GM12864 (cell line): ENCODE measurements at regions not wholly inside any gene's neighbourhood (a gene's known extent, or its start where the extent isn't known, plus 50 kb on each side); places are given as distances from the start of the nearest gene placed in this dataset.
"Not testable (repeated sequence)": the region's sequence is repeated elsewhere in the genome, so short reads cannot be mapped to it uniquely, and the experiment has no call there.

Source experiments
- DNase-seq: peaks from one replicate; pipeline ENCODE4 v3.0.0-alpha.2; 2011; ENCODE audit warnings: low read depth
- H3K4me3 ChIP-seq: 2 replicates; pipeline ENCODE4 v1.5.1; 2011; ENCODE audit warnings: mild to moderate bottlenecking, low read depth, low read length, control low read depth
- TF ChIP-seq, protein P1 (sequence below): IDR thresholded peaks from 2 replicates; pipeline ENCODE4 v1.5.1; 2011; ENCODE audit warnings: low read depth, mild to moderate bottlenecking, moderate library complexity, low read length, control low read depth, inconsistent platforms; ENCODE audit errors: missing control alignments

DNA sequence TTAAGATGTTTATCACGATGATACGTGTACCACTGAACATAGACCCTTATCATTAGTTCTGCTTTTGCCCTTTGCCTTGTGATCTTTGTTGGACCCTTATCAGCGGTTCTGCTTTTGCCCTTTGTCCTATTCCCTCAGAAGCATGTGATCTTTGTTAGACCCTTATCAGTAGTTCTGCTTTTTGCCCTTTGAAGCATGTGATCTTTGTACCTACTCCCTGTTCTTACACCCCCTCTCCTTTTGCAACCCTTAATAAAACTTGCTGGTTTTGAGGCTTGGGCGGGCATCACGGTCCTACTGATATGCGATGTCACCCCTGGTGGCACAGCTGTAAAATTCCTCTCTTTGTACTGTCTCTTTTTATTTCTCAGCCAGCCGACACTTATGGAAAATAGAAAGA is 117.0 kb downstream of the SDHAF3 start:
- H3K4me3 ChIP-seq, DNase-seq: not testable (repeated sequence)

DNA sequence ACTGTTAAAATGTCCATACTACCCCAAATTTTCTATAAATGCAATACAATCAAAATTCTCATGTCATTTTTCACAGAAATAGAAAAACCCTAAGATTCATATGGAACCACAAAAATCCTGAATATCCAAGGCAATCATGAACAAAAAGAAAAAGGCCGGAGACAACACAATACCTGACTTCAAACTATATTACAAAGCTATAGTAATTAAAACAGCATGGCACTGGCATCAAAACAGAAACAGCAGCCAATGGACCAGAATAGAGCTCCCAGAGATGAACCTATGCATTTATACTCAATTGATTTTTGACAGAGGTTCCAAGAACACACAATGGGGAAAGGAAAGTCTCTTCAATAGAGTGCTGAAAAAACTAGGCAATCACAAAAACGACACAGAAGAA is 128.8 kb downstream of the SDHAF3 start:
- no peak overlapping the region for H3K4me3 ChIP-seq
- DNase-seq = no peak
- TF ChIP-seq, protein P1, sequence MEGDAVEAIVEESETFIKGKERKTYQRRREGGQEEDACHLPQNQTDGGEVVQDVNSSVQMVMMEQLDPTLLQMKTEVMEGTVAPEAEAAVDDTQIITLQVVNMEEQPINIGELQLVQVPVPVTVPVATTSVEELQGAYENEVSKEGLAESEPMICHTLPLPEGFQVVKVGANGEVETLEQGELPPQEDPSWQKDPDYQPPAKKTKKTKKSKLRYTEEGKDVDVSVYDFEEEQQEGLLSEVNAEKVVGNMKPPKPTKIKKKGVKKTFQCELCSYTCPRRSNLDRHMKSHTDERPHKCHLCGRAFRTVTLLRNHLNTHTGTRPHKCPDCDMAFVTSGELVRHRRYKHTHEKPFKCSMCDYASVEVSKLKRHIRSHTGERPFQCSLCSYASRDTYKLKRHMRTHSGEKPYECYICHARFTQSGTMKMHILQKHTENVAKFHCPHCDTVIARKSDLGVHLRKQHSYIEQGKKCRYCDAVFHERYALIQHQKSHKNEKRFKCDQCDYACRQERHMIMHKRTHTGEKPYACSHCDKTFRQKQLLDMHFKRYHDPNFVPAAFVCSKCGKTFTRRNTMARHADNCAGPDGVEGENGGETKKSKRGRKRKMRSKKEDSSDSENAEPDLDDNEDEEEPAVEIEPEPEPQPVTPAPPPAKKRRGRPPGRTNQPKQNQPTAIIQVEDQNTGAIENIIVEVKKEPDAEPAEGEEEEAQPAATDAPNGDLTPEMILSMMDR = no peak

DNA sequence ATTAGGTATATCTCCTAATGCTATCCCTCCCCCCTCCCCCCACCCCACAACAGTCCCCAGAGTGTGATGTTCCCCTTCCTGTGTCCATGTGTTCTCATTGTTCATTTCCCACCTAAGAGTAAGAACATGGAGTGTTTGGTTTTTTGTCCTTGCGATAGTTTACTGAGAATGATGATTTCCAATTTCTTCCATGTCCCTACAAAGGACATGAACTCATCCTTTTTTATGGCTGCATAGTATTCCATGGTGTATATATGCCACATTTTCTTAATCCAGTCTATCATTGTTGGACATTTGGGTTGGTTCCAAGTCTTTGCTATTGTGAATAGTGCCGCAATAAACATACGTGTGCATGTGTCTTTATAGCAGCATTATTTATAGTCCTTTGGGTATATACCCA is 140.7 kb downstream of the SDHAF3 start:
- DNase-seq, H3K4me3 ChIP-seq: not testable (repeated sequence)

DNA sequence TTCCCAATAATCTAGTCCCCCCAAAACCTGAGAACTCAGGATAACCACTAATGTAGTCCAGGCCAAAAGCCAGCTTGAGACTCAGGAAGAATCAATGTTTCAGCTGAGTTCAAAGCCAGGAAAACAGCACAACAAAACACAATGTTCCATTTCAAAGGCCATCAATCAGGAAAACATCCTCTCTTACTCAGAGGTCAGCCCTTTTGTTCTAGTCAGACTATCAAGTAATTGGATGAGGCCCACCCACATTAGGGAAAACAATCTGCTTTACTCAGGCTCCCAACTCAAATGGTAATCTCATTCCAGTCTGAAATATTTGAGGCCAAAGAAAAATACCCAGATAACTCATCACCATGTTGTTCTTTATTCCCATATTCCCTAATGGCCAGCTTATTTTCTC is 152.2 kb downstream of the SDHAF3 start:
- TF ChIP-seq, protein P1 = no peak
- H3K4me3 ChIP-seq = no peak overlapping the region
- DNase-seq = no peak

DNA sequence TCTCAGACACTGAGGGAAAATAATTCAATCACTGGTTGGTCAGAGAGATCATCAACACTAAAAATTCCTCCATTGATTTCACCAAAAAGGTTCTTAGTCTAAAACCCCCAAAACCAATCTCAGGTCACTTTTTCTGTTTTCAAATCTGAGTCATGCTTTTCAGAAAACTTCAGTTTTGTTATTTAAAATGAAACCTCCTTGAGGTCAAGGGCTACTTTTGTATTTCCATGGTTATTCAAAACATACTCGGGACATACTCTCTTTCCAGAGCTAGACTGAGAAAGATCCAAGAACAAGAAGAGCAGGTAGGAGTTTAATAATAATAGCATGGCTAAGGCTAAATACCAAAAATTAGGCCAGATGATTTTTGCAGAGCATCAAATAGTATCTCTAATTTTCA is 152.8 kb downstream of the SDHAF3 start:
- DNase-seq = no peak
- H3K4me3 ChIP-seq = no peak overlapping the region

DNA sequence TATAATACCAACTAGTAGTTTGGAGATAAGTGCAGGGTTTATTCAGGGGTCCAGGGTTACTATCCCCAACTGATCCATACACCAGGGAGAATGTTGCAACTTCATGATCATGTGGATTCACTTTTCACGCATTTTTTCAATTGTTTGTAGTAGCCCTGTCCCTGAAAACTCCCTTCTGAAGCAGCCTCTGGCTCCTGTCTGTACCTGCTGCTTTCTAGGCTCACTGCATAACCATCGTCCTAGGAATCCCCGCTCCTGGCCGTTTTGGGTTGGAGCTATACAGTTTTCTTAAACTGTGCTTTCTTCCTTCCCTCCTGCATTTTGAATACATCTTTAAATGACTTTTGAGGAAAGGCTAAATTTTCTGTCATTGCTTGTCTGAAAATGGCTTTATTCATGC is 154.1 kb downstream of the SDHAF3 start:
- DNase-seq = no peak
- no peak overlapping the region for H3K4me3 ChIP-seq
- TF ChIP-seq, protein P1 = no peak

More for the DNA sequence above, 152.8 kb downstream of the SDHAF3 start:
- TF ChIP-seq, protein P1 = no peak

DNA sequence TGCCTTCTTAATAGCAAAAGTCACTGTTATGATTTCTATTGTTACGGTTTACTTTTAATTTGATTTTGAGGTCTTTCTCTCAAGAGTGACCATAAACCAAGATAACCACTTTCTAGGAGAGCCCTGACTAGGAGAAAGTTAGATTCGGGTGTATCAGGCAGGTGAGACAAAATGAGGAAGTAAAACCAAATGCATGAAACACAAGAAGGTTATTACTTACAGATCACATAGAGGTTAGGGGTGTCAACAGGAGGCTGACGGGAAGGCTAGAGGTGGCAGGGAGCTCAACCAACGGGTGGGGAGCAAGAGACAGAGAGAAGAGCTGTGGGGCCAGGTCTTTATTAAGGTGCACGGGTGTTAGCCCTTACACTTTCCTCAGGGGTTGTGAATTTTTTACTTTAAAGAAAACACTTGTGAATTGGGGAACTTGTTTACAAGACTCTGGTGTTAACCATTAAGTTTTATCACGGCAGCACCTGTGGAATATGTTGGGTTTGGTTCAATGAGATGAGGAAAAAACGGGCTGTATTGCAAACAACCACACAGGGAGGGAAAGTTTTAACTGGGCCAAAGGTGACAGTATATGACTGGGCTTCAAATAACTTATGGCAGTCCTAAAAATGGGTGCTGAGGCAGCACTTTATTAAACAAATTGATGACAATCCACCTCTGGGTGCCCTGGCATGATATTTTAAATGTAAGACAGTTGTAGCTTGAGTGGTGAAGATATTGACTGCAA is 154.9 kb downstream of the SDHAF3 start:
- DNase-seq = peak; percentile 7
- H3K4me3 ChIP-seq = no peak overlapping the region
- TF ChIP-seq, protein P1 = no peak

DNA sequence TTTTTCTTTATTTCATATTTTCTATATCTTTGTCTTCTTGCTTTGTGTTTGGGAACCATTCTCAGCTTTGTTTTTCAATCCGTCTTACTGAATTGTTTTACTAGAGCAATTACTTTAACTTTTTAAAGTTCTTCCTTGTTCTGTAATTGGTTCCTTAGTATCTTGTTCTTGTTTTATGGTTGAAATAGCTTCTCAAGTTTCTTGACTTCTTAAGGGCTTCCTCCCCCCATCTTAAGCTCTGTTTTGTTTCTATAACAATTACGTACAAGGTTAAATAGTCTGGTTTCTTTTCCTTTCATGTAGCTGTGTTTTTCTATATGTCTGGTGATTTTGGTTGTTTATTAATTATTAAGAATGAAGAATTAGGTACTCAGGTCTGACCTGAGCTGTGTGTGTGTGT is 158.0 kb downstream of the SDHAF3 start:
- H3K4me3 ChIP-seq = no peak overlapping the region
- TF ChIP-seq, protein P1 = no peak
- DNase-seq = no peak
